GM10266 (cell line): ENCODE measurements at regions not wholly inside any gene's neighbourhood (a gene's known extent, or its start where the extent isn't known, plus 50 kb on each side); places are given as distances from the start of the nearest gene placed in this dataset.

Experiments
- DNase-seq: peaks from one replicate; pipeline ENCODE4 v3.0.0; 2012; ENCODE audit errors: extremely low spot score
- CTCF ChIP-seq: IDR thresholded peaks from 2 replicates; pipeline ENCODE4 v1.5.1; 2012; ENCODE audit warnings: mild to moderate bottlenecking, low read depth; ENCODE audit not compliant: control insufficient read depth, insufficient read depth; ENCODE audit errors: missing control alignments

GRCh38 chr9:104980039-104980654 lies 52.2 kb upstream of the ABCA1 start:
- DNase-seq = no peak
- TF ChIP-seq CTCF = no peak

- no peak for TF ChIP-seq CTCF
- no peak for DNase-seq
Measured at GRCh38 chr9:104981543-104982129, 53.7 kb upstream of the ABCA1 start.

GRCh38 chr9:104982543-104982942 lies 54.6 kb upstream of the ABCA1 start:
- DNase-seq = no peak

GRCh38 chr9:104983491-104983890 lies 55.5 kb upstream of the ABCA1 start:
- TF ChIP-seq CTCF = no peak
- DNase-seq = no peak

More at GRCh38 chr9:104982543-104982942, 54.6 kb upstream of the ABCA1 start:
- TF ChIP-seq CTCF = no peak

- DNase-seq = no peak
- no peak for TF ChIP-seq CTCF
Measured at GRCh38 chr9:104984121-104984520, 56.2 kb upstream of the ABCA1 start.

GRCh38 chr9:104984542-104984941 lies 56.6 kb upstream of the ABCA1 start:
- TF ChIP-seq CTCF = no peak
- DNase-seq = no peak

GRCh38 chr9:104984948-104985347 lies 57.0 kb upstream of the ABCA1 start:
- TF ChIP-seq CTCF = no peak
- no peak for DNase-seq
